ENCODE measurements at regions not wholly inside any gene's neighbourhood (a gene's known extent, or its start where the extent isn't known, plus 50 kb on each side); places are given as distances from the start of the nearest gene placed in this dataset.

- in situ Hi-C loops (cut with MboI; ENCODE audit: low pct_ligation_motif_present in 1 of 4, low pct_unique_long_range_greater_than_20kb in 1 of 4, low sequenced_read_pairs in 3 of 4), result no loop called here
- WGBS, 2 donors (ENCODE audit: low coverage in 1 of 2), result 69 to 74% methylated on average over 3 of the region's 3 CpGs
Observed at GRCh38 chr2:65866148-65866547, 433.7 kb upstream of the SPRED2 start.

GRCh38 chr2:65864619-65865018 lies 432.2 kb upstream of the SPRED2 start:
- in situ Hi-C loops (cut with MboI; ENCODE audit: low pct_ligation_motif_present in 1 of 4, low pct_unique_long_range_greater_than_20kb in 1 of 4, low sequenced_read_pairs in 3 of 4), result no loop called here

More at GRCh38 chr2:65866148-65866547, 433.7 kb upstream of the SPRED2 start:
- Histone ChIP-seq H3K9me3 (no peaks in the 10 kb centered on the region), H3K4me1 (no peaks in the 10 kb centered on the region), H3K27ac (no peak overlapping the region), H3K27me3 (peaks cover 5% of the 10 kb centered on the region), H3K36me3 (no peaks in the 10 kb centered on the region), H3K4me3 (no peak overlapping the region)
- intact Hi-C loops (cut with DNase I; ENCODE audit: low total_unique reads), result no loop called here
- TF ChIP-seq POLR2A (IDR thresholded peaks at IDR 0.05), result no peak
- TF ChIP-seq, protein P1, sequence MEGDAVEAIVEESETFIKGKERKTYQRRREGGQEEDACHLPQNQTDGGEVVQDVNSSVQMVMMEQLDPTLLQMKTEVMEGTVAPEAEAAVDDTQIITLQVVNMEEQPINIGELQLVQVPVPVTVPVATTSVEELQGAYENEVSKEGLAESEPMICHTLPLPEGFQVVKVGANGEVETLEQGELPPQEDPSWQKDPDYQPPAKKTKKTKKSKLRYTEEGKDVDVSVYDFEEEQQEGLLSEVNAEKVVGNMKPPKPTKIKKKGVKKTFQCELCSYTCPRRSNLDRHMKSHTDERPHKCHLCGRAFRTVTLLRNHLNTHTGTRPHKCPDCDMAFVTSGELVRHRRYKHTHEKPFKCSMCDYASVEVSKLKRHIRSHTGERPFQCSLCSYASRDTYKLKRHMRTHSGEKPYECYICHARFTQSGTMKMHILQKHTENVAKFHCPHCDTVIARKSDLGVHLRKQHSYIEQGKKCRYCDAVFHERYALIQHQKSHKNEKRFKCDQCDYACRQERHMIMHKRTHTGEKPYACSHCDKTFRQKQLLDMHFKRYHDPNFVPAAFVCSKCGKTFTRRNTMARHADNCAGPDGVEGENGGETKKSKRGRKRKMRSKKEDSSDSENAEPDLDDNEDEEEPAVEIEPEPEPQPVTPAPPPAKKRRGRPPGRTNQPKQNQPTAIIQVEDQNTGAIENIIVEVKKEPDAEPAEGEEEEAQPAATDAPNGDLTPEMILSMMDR (IDR thresholded peaks at IDR 0.05), result no peak
- TF ChIP-seq EP300 (IDR thresholded peaks at IDR 0.05; ENCODE audit: low read depth), result no peak
- no peak for TF ChIP-seq POLR2AphosphoS5 (IDR thresholded peaks at IDR 0.05)
- no peak for DNase-seq

DNA sequence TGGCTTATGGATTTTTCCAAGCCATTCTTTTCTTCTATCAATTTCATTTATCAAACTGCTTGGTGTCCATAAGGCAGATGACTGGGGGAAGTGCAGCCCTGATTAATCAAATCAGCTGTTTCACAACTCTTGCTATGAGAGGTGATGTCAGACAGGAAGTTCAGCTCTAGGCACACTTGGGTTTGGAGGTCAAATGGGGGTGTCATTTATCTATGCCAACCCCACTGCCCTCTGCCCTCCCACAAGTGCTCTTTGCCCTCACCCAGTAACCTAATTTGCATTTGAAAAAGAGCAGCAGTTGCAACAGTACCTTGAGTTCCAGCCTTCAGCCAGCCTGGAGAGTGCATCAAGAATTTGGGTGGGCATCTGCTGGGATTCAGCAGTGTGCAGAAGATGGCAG lies 431.3 kb upstream of the SPRED2 start:
- H3K4me3 ChIP-seq, result no peak overlapping the region
- no peak overlapping the region for H3K27ac ChIP-seq
- no peaks in the 10 kb centered on the region for H3K36me3 ChIP-seq
- in situ Hi-C loops (cut with MboI; ENCODE audit: low pct_ligation_motif_present in 1 of 4, low pct_unique_long_range_greater_than_20kb in 1 of 4, low sequenced_read_pairs in 3 of 4), result no loop called here
- no peaks in the 10 kb centered on the region for H3K4me1 ChIP-seq
- H3K27me3 ChIP-seq, result no peaks in the 10 kb centered on the region
- intact Hi-C loops (cut with DNase I; ENCODE audit: low total_unique reads), result no loop called here
- H3K9me3 ChIP-seq, result no peaks in the 10 kb centered on the region
- TF ChIP-seq POLR2AphosphoS5 (IDR thresholded peaks at IDR 0.05) (no peak), EP300 (IDR thresholded peaks at IDR 0.05; ENCODE audit: low read depth) (no peak), POLR2A (IDR thresholded peaks at IDR 0.05) (no peak)
- TF ChIP-seq, protein P1 (IDR thresholded peaks at IDR 0.05), result no peak
- no peak for DNase-seq

More at GRCh38 chr2:65864619-65865018, 432.2 kb upstream of the SPRED2 start:
- TF ChIP-seq, protein P1 (IDR thresholded peaks at IDR 0.05), result no peak
- no peaks in the 10 kb centered on the region for H3K9me3 ChIP-seq
- H3K4me3 ChIP-seq, result no peak overlapping the region
- intact Hi-C loops (cut with DNase I; ENCODE audit: low total_unique reads), result no loop called here
- 83 to 90% methylated on average over 5 of the region's 5 CpGs for WGBS, 2 donors (ENCODE audit: low coverage in 1 of 2)
- H3K27me3 ChIP-seq, result peaks cover 5% of the 10 kb centered on the region
- H3K36me3 ChIP-seq, result no peaks in the 10 kb centered on the region
- H3K4me1 ChIP-seq, result no peaks in the 10 kb centered on the region
- no peak for DNase-seq
- H3K27ac ChIP-seq, result no peak overlapping the region

DNA sequence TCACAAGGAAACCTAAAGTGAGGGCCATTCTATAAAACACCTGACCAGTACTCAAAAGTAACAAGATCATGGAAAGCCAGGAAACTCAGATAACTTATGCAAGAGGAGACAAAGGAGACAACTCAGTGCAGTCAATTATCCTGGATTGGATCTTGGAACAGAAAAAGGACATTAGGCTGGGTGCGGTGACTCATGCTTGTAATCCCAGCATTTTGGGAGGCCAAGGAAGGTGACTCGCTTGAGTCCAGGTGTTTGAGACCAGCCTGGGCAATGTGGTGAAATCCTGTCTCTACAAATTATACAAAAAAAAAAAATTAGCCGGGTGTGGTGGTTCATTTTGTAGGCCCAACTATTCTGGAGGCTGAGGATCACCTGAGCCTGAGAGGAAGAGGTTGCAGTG lies 424.5 kb upstream of the SPRED2 start:
- in situ Hi-C loops (cut with MboI; ENCODE audit: low pct_ligation_motif_present in 1 of 4, low pct_unique_long_range_greater_than_20kb in 1 of 4, low sequenced_read_pairs in 3 of 4) (no loop called here), intact Hi-C loops (cut with DNase I; ENCODE audit: low total_unique reads) (no loop called here)
- Histone ChIP-seq H3K9me3 (no peaks in the 10 kb centered on the region), H3K4me3 (no peak overlapping the region), H3K36me3 (no peaks in the 10 kb centered on the region), H3K27me3 (no peaks in the 10 kb centered on the region), H3K4me1 (no peaks in the 10 kb centered on the region), H3K27ac (no peak overlapping the region)
- WGBS, 2 donors (ENCODE audit: low coverage in 1 of 2), result 80 to 88% methylated on average over 2 to 3 of the region's 3 CpGs
- TF ChIP-seq POLR2AphosphoS5 (IDR thresholded peaks at IDR 0.05) (no peak), EP300 (IDR thresholded peaks at IDR 0.05; ENCODE audit: low read depth) (no peak)
- TF ChIP-seq, protein P1 (IDR thresholded peaks at IDR 0.05), result no peak
- no peak for DNase-seq
